ENCODE measurements at regions not wholly inside any gene's neighbourhood (a gene's known extent, or its start where the extent isn't known, plus 50 kb on each side); places are given as distances from the start of the nearest gene placed in this dataset.

GRCh38 chr4:177041356-177041755 lies 248.6 kb upstream of the VEGFC start:
- no peak for DNase-seq (ENCODE audit: extremely low read depth, low read depth)

GRCh38 chr4:177047070-177047850 lies 254.5 kb upstream of the VEGFC start:
- peak; percentile 73 for DNase-seq (ENCODE audit: extremely low read depth, low read depth)

DNA sequence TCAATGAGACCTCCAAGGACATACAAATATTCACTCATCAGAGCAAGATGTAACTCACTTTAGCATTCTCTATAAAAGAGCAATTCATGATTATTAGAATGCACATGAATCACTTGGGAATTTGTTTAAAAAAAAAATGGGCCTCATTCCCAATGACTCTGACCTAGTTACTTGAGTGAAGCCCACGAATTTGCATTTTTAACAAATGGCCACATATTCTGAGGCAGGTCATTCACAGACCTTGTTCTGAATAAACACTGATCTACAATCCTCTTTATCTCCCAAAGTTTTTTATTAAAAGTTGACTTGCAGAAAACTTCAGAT lies 255.1 kb upstream of the VEGFC start:
- no peak for DNase-seq (ENCODE audit: extremely low read depth, low read depth)

- DNase-seq (ENCODE audit: extremely low read depth, low read depth): peak; percentile 25
Observed at GRCh38 chr4:177051473-177052060, 258.1 kb upstream of the NEIL3 start.

- no peak for DNase-seq (ENCODE audit: extremely low read depth, low read depth)
Observed at GRCh38 chr4:177052211-177052934, 257.3 kb upstream of the NEIL3 start.

DNA sequence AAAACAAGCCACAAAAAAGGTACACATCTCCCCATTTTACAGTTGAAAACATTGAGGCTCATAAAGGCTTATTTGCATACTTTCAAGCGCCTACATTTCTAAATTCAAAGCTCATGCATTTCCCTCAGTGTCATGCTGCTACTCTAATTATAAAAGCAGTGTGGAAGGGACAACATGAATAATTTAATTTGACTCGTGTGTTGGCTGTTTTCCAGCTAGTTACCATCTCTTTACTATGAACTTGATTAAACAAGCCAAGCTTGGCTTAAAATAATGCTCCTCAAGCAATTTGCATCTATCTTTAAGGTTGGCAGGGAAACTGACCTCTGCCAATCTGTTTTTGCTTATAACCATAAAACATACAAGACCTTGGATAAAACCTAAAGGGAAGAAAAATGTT lies 252.5 kb upstream of the NEIL3 start:
- DNase-seq (ENCODE audit: extremely low read depth, low read depth): no peak

DNA sequence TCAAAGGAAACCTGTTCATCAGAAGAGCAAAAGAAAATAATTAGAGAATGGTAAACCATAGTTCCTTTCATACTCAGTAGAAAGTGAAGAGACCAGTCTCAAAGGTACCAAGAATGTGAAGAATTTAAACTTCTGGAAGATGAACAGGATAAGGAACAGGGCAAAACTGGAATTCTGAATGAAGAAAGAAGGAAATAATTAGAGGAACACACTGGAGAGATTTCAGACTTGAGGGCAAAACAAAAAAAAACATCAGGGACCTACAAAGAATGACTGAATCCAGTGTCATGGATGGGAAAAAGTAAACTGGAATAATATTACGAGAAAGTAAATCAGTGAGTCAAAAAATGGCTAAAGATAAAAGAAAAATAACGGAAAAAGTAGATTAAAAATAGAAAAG lies 245.6 kb upstream of the NEIL3 start:
- DNase-seq (ENCODE audit: extremely low read depth, low read depth): no peak

- DNase-seq (ENCODE audit: extremely low read depth, low read depth): no peak
Observed at GRCh38 chr4:177064729-177065394, 244.8 kb upstream of the NEIL3 start.

GRCh38 chr4:177066746-177067145 lies 242.9 kb upstream of the NEIL3 start:
- no peak for DNase-seq (ENCODE audit: extremely low read depth, low read depth)

DNA sequence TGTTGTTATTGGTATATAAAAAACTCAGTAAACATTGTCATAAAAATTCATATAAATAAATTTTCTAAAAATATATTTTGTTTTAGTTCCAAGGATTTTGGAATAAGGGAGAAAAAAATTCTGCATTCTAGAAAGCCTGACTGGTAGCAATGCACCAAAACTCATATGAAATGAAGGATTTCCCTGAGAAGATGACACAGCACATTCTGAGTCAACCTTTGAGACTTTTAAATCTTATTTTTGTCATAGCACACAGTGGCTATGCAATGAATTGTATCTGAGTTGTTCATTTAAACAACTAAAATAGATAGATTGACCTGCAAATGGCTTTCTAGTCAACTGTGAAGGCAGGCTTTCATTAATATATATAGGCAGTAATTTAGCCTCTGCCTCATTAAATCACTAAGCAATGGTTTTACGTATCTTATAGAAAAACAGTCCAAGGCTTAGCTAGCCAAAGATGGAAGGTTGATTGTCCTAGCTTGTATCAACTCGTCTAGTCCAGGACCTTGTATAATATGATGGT lies 239.1 kb upstream of the NEIL3 start:
- no peak for DNase-seq (ENCODE audit: extremely low read depth, low read depth)

GRCh38 chr4:177077095-177077971 lies 232.3 kb upstream of the NEIL3 start:
- no peak for DNase-seq (ENCODE audit: extremely low read depth, low read depth)

DNA sequence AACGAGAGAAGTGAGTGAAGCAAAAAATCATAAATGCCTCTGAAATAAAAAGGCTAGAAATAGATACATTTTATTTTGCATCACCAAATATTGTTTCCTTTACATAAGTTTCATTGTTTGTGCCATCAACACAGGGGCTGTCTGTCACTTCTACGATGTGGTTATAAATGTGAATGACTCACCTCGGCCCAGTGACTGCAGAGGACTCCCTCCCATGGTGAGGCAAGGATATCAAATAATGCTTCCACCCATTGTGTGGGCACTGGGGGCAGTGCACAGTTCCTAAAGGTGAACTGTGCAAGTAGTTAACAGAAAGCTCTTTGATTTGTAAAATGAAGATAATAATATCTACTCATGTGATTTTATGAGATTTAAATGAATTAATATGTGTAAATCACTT lies 230.3 kb upstream of the NEIL3 start:
- DNase-seq (ENCODE audit: extremely low read depth, low read depth): no peak

DNA sequence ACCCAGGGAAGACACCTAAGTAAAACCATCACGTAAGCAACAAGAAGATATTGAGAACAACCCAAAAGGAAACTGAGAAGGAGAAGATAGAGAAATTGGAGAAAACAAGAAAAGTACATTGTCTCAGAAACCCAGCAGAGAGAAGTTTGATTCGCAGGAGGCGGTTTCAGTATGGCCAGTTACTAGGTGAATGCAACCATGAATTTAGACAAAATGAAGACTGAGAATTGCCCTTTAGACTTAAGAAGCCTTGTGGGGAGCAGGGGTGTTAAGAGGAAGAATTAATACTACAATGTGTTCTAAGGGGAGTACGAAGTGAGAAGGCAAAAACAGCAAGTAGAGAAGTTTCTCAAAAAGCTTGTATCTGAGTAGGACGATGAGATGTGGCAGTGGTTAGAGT lies 229.3 kb upstream of the NEIL3 start:
- no peak for DNase-seq (ENCODE audit: extremely low read depth, low read depth)

- DNase-seq (ENCODE audit: extremely low read depth, low read depth): no peak
Observed at GRCh38 chr4:177087060-177087459, 222.6 kb upstream of the NEIL3 start.

DNA sequence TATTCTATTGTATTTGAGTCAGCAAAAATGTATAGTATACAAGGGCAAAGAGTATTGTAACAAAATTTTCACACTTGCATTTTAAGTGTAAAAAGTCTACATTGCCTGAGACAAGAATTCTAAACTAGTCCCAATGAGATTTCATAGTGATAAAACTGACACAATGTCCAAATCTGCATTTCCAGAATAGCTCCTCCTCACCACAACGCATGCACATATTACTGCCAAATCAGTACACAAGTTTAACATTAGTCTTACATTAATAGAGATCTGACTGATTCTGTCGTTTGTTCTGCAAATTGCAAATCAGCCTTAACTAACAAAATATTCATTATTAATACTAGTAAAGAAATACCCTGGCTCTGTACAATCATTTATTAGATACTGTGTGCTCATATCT lies 222.2 kb upstream of the NEIL3 start:
- no peak for DNase-seq (ENCODE audit: extremely low read depth, low read depth)

GRCh38 chr4:177091515-177091914 lies 218.2 kb upstream of the NEIL3 start:
- DNase-seq (ENCODE audit: extremely low read depth, low read depth): no peak

GRCh38 chr4:177092807-177093206 lies 216.9 kb upstream of the NEIL3 start:
- DNase-seq (ENCODE audit: extremely low read depth, low read depth): no peak

DNA sequence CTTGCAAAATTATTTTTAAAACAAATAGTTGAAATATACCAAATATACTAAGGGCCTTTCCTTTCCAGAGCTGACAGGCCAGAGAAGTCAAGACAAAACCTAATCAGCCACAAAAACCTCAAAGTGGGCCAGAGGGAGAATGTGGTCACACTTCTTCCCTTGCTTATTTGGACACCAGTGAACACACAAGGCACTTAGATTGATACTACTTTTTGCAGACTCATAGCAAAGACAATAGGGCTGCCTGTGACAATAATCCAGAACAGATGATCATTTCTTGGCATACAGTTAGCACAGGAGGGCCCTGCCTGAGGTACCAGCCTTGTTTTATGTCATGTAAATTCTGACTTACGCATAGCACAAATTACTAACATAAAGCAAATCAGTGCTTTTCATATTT lies 215.7 kb upstream of the NEIL3 start:
- no peak for DNase-seq (ENCODE audit: extremely low read depth, low read depth)

GRCh38 chr4:177097291-177097690 lies 212.4 kb upstream of the NEIL3 start:
- no peak for DNase-seq (ENCODE audit: extremely low read depth, low read depth)

DNA sequence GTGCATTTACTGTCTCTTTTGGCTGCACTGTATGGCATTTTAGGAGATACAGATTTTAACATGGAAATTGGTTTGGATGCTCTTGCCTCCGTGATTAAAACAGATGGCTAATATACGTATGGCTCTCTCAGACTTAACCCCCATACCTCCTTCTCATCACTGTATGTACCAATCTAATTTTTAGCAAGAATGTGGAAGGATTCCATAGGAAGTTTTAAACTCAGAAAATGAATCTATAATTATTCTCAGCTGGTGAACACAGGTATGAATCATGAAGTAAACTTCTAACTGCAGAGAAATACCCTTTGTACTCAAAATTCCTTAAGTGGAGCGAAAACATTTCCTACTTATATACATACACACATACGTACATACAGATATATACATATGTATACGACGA lies 210.5 kb upstream of the NEIL3 start:
- no peak for DNase-seq (ENCODE audit: extremely low read depth, low read depth)

Data from NCI-H460 (cell line).